ENCODE measurements at regions not wholly inside any gene's neighbourhood (a gene's known extent, or its start where the extent isn't known, plus 50 kb on each side); places are given as distances from the start of the nearest gene placed in this dataset.

DNA sequence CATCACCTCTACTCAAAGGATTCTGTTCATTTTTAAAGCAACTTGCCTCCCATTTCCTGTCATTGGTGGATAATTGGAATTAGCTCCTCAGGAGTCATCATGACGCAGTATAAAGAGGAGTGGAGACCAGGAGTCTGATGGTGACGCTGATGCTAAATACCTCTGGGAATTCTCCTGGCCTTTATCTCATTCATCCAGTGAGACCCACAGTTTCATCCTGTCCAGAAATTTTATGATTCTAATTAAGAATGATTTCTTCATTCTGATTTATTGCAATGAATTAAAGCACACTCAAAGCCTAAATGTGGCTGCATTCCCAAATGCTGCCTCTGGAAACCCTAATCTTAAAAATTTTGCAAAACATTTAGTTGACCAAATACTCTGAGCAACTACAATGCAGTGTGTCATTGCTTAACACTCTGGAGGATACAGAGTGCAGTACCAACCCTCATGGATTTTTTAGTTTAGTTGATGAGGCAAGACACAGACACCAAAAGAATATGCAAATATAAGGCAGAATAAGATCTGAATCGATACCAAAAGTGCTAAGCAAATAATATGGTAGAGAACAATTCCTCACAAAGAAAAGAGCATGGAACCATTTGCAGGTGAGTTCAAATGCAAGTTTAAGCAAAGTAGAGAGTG is 236.2 kb downstream of the ETAA1 start:
- ATAC-seq (no peak), DNase-seq (ENCODE audit: low read depth, low spot score) (no peak)
- RAD21 ChIA-PET (ENCODE audit: low non-redundant PET in 1 of 2, low total read pairs in 2 of 2, uncharacterized antibody in 2 of 2, unreplicated experiment in 2 of 2) = no interaction called here
- H3K36me3 ChIP-seq (ENCODE audit: control insufficient read depth in 1 of 2, insufficient read depth in 2 of 2, low read length in 2 of 2) = no peaks in the 10 kb centered on the region
- no peak overlapping the region for H3K4me2 ChIP-seq (ENCODE audit: low read length)
- no peak overlapping the region for H3K9ac ChIP-seq (ENCODE audit: low read length)
- H2AFZ ChIP-seq (ENCODE audit: low read depth, low read length, poor library complexity, severe bottlenecking) = no peak overlapping the region
- no TSS peak for BruUV-seq (replicated peaks)
- intact Hi-C loops (cut with micrococcal nuclease) = no loop called here
- H4K20me1 ChIP-seq (ENCODE audit: insufficient read depth) = no peaks in the 10 kb centered on the region
- no peak overlapping the region for H3K27ac ChIP-seq (ENCODE audit: low read depth, low read length)
- POLR2A ChIA-PET = no interaction called here
- H3K9me3 ChIP-seq (ENCODE audit: control insufficient read depth in 1 of 2, insufficient read depth in 1 of 2, low read depth in 1 of 2, low read length in 2 of 2) = no peaks in the 10 kb centered on the region
- H3K4me3 ChIP-seq (replicated peaks in 1 of 2; ENCODE audit: low read depth in 1 of 2, low read length in 2 of 2) = no peak overlapping the region
- no peaks in the 10 kb centered on the region for H3K79me2 ChIP-seq (ENCODE audit: insufficient read depth, low read length)
- no peaks in the 10 kb centered on the region for H3K9me2 ChIP-seq (ENCODE audit: insufficient read depth)
- H3K27me3 ChIP-seq (ENCODE audit: insufficient read depth, low read length) = peaks cover 4% of the 10 kb centered on the region; the same call in 1 of the 2 replicates
- no peaks in the 10 kb centered on the region for H3K4me1 ChIP-seq (ENCODE audit: control insufficient read depth in 1 of 2, insufficient read depth in 2 of 2, low read length in 2 of 2)
- TF ChIP-seq EZH2 (IDR thresholded peaks at IDR 0.05) = no peak
- no peak for TF ChIP-seq CBX3 (IDR thresholded peaks at IDR 0.05; ENCODE audit: low read depth)
- no peak for TF ChIP-seq POLR2AphosphoS5 (IDR thresholded peaks at IDR 0.05; ENCODE audit: low read depth, low read length)
- CTCF ChIA-PET = no interaction called here

DNA sequence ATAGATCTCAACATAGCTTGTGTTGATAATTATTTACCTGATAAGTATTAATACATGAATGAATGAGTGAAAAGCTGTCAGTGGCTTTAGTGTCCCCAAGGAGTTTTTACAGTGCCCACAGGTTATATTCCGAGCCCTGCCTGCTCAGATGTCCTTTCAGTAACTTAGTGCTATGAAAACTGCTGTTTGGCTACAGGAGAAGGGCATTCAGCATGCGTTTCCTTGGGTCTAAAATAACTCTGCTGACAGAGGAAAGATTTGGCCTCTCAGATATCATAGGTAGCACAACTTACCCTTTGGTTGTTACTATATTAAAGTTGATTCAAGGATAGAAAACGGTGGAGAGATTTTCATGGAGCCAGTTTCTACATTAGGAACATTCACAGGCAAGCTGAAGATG is 241.0 kb downstream of the ETAA1 start:
- intact Hi-C loops (cut with micrococcal nuclease) = no loop called here
- no peaks in the 10 kb centered on the region for H3K36me3 ChIP-seq (ENCODE audit: control insufficient read depth in 1 of 2, insufficient read depth in 2 of 2, low read length in 2 of 2)
- H4K20me1 ChIP-seq (ENCODE audit: insufficient read depth) = no peaks in the 10 kb centered on the region
- no peaks in the 10 kb centered on the region for H3K4me1 ChIP-seq (ENCODE audit: control insufficient read depth in 1 of 2, insufficient read depth in 2 of 2, low read length in 2 of 2)
- peaks cover 22% of the 10 kb centered on the region for H3K27me3 ChIP-seq (ENCODE audit: insufficient read depth, low read length)
- H3K4me3 ChIP-seq (replicated peaks in 1 of 2; ENCODE audit: low read depth in 1 of 2, low read length in 2 of 2) = no peak overlapping the region
- ATAC-seq (no peak), DNase-seq (ENCODE audit: low read depth, low spot score) (no peak)
- no peak overlapping the region for H3K27ac ChIP-seq (ENCODE audit: low read depth, low read length)
- ChIA-PET RAD21 (ENCODE audit: low non-redundant PET in 1 of 2, low total read pairs in 2 of 2, uncharacterized antibody in 2 of 2, unreplicated experiment in 2 of 2) (no interaction called here), POLR2A (no interaction called here), CTCF (no interaction called here)
- BruUV-seq (replicated peaks) = no TSS peak
- no peaks in the 10 kb centered on the region for H3K9me3 ChIP-seq (ENCODE audit: control insufficient read depth in 1 of 2, insufficient read depth in 1 of 2, low read depth in 1 of 2, low read length in 2 of 2)
- no peak overlapping the region for H3K4me2 ChIP-seq (ENCODE audit: low read length)
- H2AFZ ChIP-seq (ENCODE audit: low read depth, low read length, poor library complexity, severe bottlenecking) = no peak overlapping the region
- no peaks in the 10 kb centered on the region for H3K9me2 ChIP-seq (ENCODE audit: insufficient read depth)
- H3K9ac ChIP-seq (ENCODE audit: low read length) = no peak overlapping the region
- H3K79me2 ChIP-seq (ENCODE audit: insufficient read depth, low read length) = no peaks in the 10 kb centered on the region
- TF ChIP-seq JUND (IDR thresholded peaks at IDR 0.05) = no peak
- TF ChIP-seq, protein P1, sequence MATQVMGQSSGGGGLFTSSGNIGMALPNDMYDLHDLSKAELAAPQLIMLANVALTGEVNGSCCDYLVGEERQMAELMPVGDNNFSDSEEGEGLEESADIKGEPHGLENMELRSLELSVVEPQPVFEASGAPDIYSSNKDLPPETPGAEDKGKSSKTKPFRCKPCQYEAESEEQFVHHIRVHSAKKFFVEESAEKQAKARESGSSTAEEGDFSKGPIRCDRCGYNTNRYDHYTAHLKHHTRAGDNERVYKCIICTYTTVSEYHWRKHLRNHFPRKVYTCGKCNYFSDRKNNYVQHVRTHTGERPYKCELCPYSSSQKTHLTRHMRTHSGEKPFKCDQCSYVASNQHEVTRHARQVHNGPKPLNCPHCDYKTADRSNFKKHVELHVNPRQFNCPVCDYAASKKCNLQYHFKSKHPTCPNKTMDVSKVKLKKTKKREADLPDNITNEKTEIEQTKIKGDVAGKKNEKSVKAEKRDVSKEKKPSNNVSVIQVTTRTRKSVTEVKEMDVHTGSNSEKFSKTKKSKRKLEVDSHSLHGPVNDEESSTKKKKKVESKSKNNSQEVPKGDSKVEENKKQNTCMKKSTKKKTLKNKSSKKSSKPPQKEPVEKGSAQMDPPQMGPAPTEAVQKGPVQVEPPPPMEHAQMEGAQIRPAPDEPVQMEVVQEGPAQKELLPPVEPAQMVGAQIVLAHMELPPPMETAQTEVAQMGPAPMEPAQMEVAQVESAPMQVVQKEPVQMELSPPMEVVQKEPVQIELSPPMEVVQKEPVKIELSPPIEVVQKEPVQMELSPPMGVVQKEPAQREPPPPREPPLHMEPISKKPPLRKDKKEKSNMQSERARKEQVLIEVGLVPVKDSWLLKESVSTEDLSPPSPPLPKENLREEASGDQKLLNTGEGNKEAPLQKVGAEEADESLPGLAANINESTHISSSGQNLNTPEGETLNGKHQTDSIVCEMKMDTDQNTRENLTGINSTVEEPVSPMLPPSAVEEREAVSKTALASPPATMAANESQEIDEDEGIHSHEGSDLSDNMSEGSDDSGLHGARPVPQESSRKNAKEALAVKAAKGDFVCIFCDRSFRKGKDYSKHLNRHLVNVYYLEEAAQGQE (IDR thresholded peaks at IDR 0.05; ENCODE audit: low read depth) = no peak
- no peak for TF ChIP-seq TCF7L2 (IDR thresholded peaks at IDR 0.05; ENCODE audit: borderline replicate concordance, extremely low read depth, insufficient read depth, insufficient read length)
- no peak for TF ChIP-seq CTCF (IDR thresholded peaks at IDR 0.05 in 2 of 3, conservative IDR thresholded peaks at IDR 0.05 in 1 of 3; ENCODE audit: borderline replicate concordance in 1 of 3, insufficient read depth in 1 of 3, low read depth in 2 of 3, low read length in 2 of 3)
- TF ChIP-seq, protein P2, sequence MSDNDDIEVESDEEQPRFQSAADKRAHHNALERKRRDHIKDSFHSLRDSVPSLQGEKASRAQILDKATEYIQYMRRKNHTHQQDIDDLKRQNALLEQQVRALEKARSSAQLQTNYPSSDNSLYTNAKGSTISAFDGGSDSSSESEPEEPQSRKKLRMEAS (IDR thresholded peaks at IDR 0.05) = no peak
- no peak for TF ChIP-seq ELF1 (IDR thresholded peaks at IDR 0.05; ENCODE audit: borderline replicate concordance, low read depth)
- TF ChIP-seq SRF (IDR thresholded peaks at IDR 0.05; ENCODE audit: low read depth) = no peak
- TF ChIP-seq EZH2 (IDR thresholded peaks at IDR 0.05) = no peak

All from HCT116 (cell line).